CD14-positive monocyte (primary cell): ENCODE measurements at regions not wholly inside any gene's neighbourhood (a gene's known extent, or its start where the extent isn't known, plus 50 kb on each side); places are given as distances from the start of the nearest gene placed in this dataset.

ENCODE experiments used
- DNase-seq, 3 donors: peaks; one replicate each; pipeline ENCODE4 v3.0.0-alpha.2; 2011 to 2022
- H2AFZ ChIP-seq: 2 replicates; pipeline ENCODE4 v1.6.0; 2012; ENCODE audit warnings: mild to moderate bottlenecking, low read depth, low read length, inconsistent platforms; ENCODE audit not compliant: insufficient read depth, poor library complexity, severe bottlenecking
- H3K27ac ChIP-seq, 2 donors: 1 replicate in 1 of 2; 2 replicates in 1 of 2; pipeline ENCODE4 v1.5.1; 2012 to 2013; ENCODE audit warnings: low read length in 2 of 2, control low read depth in 1 of 2, inconsistent platforms in 1 of 2, low read depth in 1 of 2, mild to moderate bottlenecking in 1 of 2
- H3K27me3 ChIP-seq, 2 donors: one replicate each; pipeline versions ENCODE4 v1.6.0 to v1.6.1; 2011 to 2013; ENCODE audit warnings: low read length in 2 of 2; ENCODE audit not compliant: control insufficient read depth in 2 of 2, insufficient read depth in 2 of 2
- H3K36me3 ChIP-seq, 2 donors: replicated peaks in 1 of 2; 1 replicate in 1 of 2; 2 replicates in 1 of 2; pipeline versions ENCODE4 v1.5.1 to v1.6.1; 2012 to 2013; ENCODE audit warnings: low read length in 2 of 2, control low read depth in 1 of 2, inconsistent platforms in 1 of 2, mild to moderate bottlenecking in 1 of 2; ENCODE audit not compliant: insufficient read depth in 2 of 2, control insufficient read depth in 1 of 2
- H3K4me1 ChIP-seq, 2 donors: 1 replicate in 1 of 2; 2 replicates in 1 of 2; pipeline versions ENCODE4 v1.5.1 to v1.6.1; 2012 to 2013; ENCODE audit warnings: low read length in 2 of 2, control low read depth in 1 of 2, inconsistent platforms in 1 of 2, mild to moderate bottlenecking in 1 of 2, moderate library complexity in 1 of 2; ENCODE audit not compliant: insufficient read depth in 2 of 2, control insufficient read depth in 1 of 2
- H3K4me2 ChIP-seq: replicated peaks from 2 replicates; pipeline ENCODE3; 2012; ENCODE audit warnings: low read length, moderate library complexity, mild to moderate bottlenecking; ENCODE audit not compliant: poor library complexity, severe bottlenecking; ENCODE audit errors: extremely low read depth
- H3K4me3 ChIP-seq, 3 experiments: fragments of 200-600 bp in 1 of 3; sonication (generic) in 1 of 3; replicated peaks in 1 of 3; 1 replicate in 2 of 3; 2 replicates in 1 of 3; pipeline ENCODE4 v1.5.1; 2011 to 2013; ENCODE audit warnings: low read length in 3 of 3, mild to moderate bottlenecking in 3 of 3, control low read depth in 2 of 3, low read depth in 2 of 3, inconsistent platforms in 1 of 3, moderate library complexity in 1 of 3
- H3K79me2 ChIP-seq: 2 replicates; pipeline ENCODE4 v1.6.0; 2012; ENCODE audit warnings: mild to moderate bottlenecking, control low read depth, inconsistent platforms, low read length, moderate library complexity; ENCODE audit not compliant: insufficient read depth
- H3K9ac ChIP-seq: 2 replicates; pipeline ENCODE4 v1.6.0; 2017; ENCODE audit warnings: low read length, mild to moderate bottlenecking; ENCODE audit not compliant: insufficient read depth, poor library complexity, severe bottlenecking
- H3K9me3 ChIP-seq, 2 donors: replicated peaks in 1 of 2; 1 replicate in 1 of 2; 2 replicates in 1 of 2; pipeline versions ENCODE4 v1.5.1 to v1.6.1; 2012 to 2013; ENCODE audit warnings: low read length in 2 of 2, control low read depth in 1 of 2; ENCODE audit not compliant: control insufficient read depth in 1 of 2, insufficient read depth in 1 of 2
- H4K20me1 ChIP-seq: 2 replicates; pipeline ENCODE4 v1.6.0; 2012; ENCODE audit warnings: mild to moderate bottlenecking, low read length, control low read depth, moderate library complexity; ENCODE audit not compliant: insufficient read depth
- H3K27ac Mint-ChIP-seq, 7 donors: one replicate each; pipeline ENCODE4 v1.8.0; 2020; ENCODE audit warnings: mild to moderate bottlenecking in 7 of 7, mixed read lengths in 7 of 7, moderate library complexity in 6 of 7, inconsistent platforms in 2 of 7
- H3K27me3 Mint-ChIP-seq, 3 donors: one replicate each; pipeline ENCODE4 v1.8.0; 2021 to 2022; ENCODE audit warnings: low read depth in 3 of 3, mild to moderate bottlenecking in 3 of 3, mixed read lengths in 3 of 3, moderate library complexity in 3 of 3, inconsistent platforms in 1 of 3
- H3K36me3 Mint-ChIP-seq, 2 donors: one replicate each; pipeline ENCODE4 v1.8.0; 2020; ENCODE audit warnings: mixed read lengths in 2 of 2, inconsistent platforms in 1 of 2, mild to moderate bottlenecking in 1 of 2
- H3K4me1 Mint-ChIP-seq: one replicate; pipeline ENCODE4 v1.8.0; 2020; ENCODE audit warnings: mild to moderate bottlenecking, mixed read lengths
- H3K4me3 Mint-ChIP-seq, 2 donors: one replicate each; pipeline ENCODE4 v1.8.0; 2020; ENCODE audit warnings: mild to moderate bottlenecking in 2 of 2, mixed read lengths in 2 of 2, moderate library complexity in 1 of 2
- H3K9me3 Mint-ChIP-seq, 7 donors: one replicate each; pipeline ENCODE4 v1.8.0; 2020 to 2022; ENCODE audit warnings: mixed read lengths in 7 of 7, mild to moderate bottlenecking in 6 of 7, moderate library complexity in 6 of 7, inconsistent platforms in 2 of 7
- WGBS: methylation state at CpG from one replicate; pipeline ENCODE4 v1.1.5; 2013; ENCODE audit warnings: missing lambda C conversion rate; ENCODE audit not compliant: insufficient coverage; 5-methylcytosine and 5-hydroxymethylcytosine counted together
- intact Hi-C, 2 donors: fragments of 100-400 bp; cut with micrococcal nuclease; formaldehyde crosslinking; loops; one replicate each; pipeline versions ENCODE4 v1.15.0 to v1.15.1; 2023
- TF ChIP-seq, protein P1 (sequence below): fragments of 200-600 bp; IDR thresholded peaks from one replicate; pipeline ENCODE4 v1.8.0; 2022; ENCODE audit warnings: antibody characterized with exemption, mild to moderate bottlenecking

DNA sequence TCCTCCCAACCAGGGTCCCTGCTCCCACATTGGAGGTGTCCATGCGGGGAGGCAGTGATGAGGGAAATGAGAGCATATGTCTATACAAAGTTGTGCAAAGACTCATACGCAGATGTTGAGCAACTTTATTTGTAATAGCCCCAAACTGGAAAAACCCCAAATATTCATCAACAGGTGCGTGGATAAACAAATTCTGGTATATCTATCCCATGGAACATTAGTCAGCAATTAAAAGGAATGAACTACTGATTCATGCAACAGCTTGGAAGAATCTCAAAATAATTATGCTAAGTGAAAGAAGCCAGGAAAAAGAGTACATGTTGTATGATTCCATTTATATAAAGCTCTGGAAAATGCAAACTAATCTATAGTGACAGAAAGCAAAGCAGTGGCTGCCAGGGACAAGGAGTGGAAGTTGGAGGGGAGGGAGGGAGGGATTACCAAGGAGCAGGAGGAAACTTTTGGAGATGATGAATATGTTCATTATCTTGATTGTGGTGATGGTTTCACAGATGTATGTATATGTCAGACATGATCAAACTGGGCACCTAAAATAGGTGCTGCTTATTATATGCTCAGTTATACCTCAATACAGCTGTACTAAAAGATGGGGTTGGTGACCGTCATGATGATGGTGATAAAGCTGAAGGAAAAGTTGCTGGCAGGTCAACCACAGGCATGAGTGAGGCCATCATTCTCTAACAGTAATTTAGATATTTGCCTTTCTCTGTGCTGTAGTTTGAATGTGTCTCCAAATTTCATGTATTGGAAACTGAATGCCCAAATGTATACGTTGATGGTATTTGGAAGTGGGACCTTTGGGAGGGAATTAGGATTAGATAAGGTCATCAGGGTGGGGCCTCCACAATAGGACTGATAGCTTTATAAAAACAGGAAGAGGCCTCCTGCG, 270.9 kb downstream of the CYP26B1 start:
- peaks cover 0 to under 1% of the 10 kb centered on the region in 2 donors for H3K4me1 ChIP-seq
- no peak for DNase-seq
- Mint-ChIP-seq H3K27ac (no peak overlapping the region), H3K4me1 (no peaks in the 10 kb centered on the region), H3K36me3 (no peaks in the 10 kb centered on the region), H3K9me3 (peaks cover 0 to 9% (median 2%) of the 10 kb centered on the region in 7 donors), H3K4me3 (no peak overlapping the region), H3K27me3 (peaks cover 3 to 13% (median 12%) of the 10 kb centered on the region in 3 donors)
- no peaks in the 10 kb centered on the region for H3K36me3 ChIP-seq
- TF ChIP-seq, protein P1, sequence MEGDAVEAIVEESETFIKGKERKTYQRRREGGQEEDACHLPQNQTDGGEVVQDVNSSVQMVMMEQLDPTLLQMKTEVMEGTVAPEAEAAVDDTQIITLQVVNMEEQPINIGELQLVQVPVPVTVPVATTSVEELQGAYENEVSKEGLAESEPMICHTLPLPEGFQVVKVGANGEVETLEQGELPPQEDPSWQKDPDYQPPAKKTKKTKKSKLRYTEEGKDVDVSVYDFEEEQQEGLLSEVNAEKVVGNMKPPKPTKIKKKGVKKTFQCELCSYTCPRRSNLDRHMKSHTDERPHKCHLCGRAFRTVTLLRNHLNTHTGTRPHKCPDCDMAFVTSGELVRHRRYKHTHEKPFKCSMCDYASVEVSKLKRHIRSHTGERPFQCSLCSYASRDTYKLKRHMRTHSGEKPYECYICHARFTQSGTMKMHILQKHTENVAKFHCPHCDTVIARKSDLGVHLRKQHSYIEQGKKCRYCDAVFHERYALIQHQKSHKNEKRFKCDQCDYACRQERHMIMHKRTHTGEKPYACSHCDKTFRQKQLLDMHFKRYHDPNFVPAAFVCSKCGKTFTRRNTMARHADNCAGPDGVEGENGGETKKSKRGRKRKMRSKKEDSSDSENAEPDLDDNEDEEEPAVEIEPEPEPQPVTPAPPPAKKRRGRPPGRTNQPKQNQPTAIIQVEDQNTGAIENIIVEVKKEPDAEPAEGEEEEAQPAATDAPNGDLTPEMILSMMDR: no peak
- H3K4me2 ChIP-seq: no peak overlapping the region
- H3K4me3 ChIP-seq: no peak overlapping the region
- H3K27me3 ChIP-seq: no peaks in the 10 kb centered on the region
- H3K9me3 ChIP-seq: peaks cover 0 to 4% of the 10 kb centered on the region in 2 donors
- intact Hi-C loops: no loop called here
- WGBS: 94% methylated on average over 2 of the region's 6 CpGs
- no peaks in the 10 kb centered on the region for H3K79me2 ChIP-seq
- H4K20me1 ChIP-seq: no peaks in the 10 kb centered on the region
- no peak overlapping the region for H3K27ac ChIP-seq
- H2AFZ ChIP-seq: no peak overlapping the region
- H3K9ac ChIP-seq: no peak overlapping the region

DNA sequence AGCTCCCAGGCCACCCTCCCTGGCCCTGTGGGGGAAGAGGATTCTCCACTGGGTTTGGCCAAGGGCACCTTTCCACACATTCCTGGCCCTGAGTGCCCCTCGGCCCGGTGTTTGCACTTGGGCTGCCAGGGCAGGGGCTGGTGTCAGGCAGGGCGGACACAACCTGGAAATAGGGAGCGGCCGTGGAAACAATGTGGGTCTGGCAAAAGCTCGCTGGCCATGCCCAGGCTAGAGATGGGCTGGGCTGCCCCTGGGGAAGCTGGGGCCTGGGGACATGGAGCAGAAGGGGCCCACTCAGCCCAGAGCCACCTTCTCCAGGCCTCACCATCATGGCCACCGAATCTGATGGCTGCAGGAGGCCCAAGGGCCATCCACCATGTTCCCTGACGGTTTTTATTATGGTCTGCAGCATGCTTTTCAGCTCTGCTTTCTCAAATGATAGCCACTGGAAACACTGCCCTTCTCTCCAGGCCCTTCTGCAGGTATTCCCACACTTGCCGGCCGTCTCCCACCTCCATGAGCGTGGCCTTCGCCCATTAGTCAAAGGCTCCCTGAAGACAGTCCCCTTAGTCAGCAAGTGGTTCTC, 275.1 kb downstream of the CYP26B1 start:
- Mint-ChIP-seq H3K9me3 (peaks cover 0 to 4% (median 0%) of the 10 kb centered on the region in 7 donors), H3K27ac (no peak overlapping the region), H3K27me3 (peaks cover 9 to 13% (median 9%) of the 10 kb centered on the region in 3 donors), H3K36me3 (no peaks in the 10 kb centered on the region), H3K4me3 (no peak overlapping the region), H3K4me1 (peaks cover 2% of the 10 kb centered on the region)
- H3K4me3 ChIP-seq: no peak overlapping the region
- no peak overlapping the region for H3K9ac ChIP-seq
- H3K27ac ChIP-seq: no peak overlapping the region
- no peaks in the 10 kb centered on the region for H3K9me3 ChIP-seq
- no peaks in the 10 kb centered on the region for H3K4me1 ChIP-seq
- H3K36me3 ChIP-seq: no peaks in the 10 kb centered on the region
- no peak overlapping the region for H2AFZ ChIP-seq
- no peak for DNase-seq
- no peak overlapping the region for H3K4me2 ChIP-seq
- H4K20me1 ChIP-seq: no peaks in the 10 kb centered on the region
- no peaks in the 10 kb centered on the region for H3K79me2 ChIP-seq
- intact Hi-C loops: no loop called here
- no peaks in the 10 kb centered on the region for H3K27me3 ChIP-seq
- TF ChIP-seq, protein P1: no peak
- WGBS: 92% methylated on average over 8 of the region's 12 CpGs
